Body of pancreas (tissue), 4 donors: ENCODE measurements at regions not wholly inside any gene's neighbourhood (a gene's known extent, or its start where the extent isn't known, plus 50 kb on each side); places are given as distances from the start of the nearest gene placed in this dataset.

ENCODE experiments used
- ATAC-seq: fragments of 150-250 bp; one replicate; pipeline ENCODE4 v1.9.1; 2016
- DNase-seq, 4 donors: peaks; one replicate each; pipeline ENCODE4 v3.0.0-alpha.2; 2019
- H3K27ac ChIP-seq, 4 donors: fragments of 200-600 bp; sonication (generic); 1 replicate in 3 of 4; 2 replicates in 1 of 4; pipeline versions ENCODE4 v1.5.1 to v1.6.1; 2016 to 2019; ENCODE audit warnings: mild to moderate bottlenecking in 1 of 4, mixed read lengths in 1 of 4, moderate library complexity in 1 of 4
- H3K27me3 ChIP-seq, 2 donors: fragments of 200-600 bp; sonication (generic); one replicate each; pipeline ENCODE4 v1.6.0; 2016; ENCODE audit warnings: mild to moderate bottlenecking in 1 of 2
- H3K36me3 ChIP-seq, 2 donors: fragments of 200-600 bp; sonication (generic); replicated peaks in 1 of 2; 2 replicates each; pipeline ENCODE4 v1.5.1; 2016; ENCODE audit warnings: low read depth in 2 of 2; ENCODE audit not compliant: insufficient read depth in 1 of 2
- H3K4me1 ChIP-seq: fragments of 200-600 bp; sonication (generic); one replicate; pipeline ENCODE4 v1.6.0; 2016
- H3K4me3 ChIP-seq, 2 donors: fragments of 200-600 bp; sonication (generic); 1 replicate in 1 of 2; 2 replicates in 1 of 2; pipeline ENCODE4 v1.5.1; 2016 to 2019
- H3K9me3 ChIP-seq, 3 donors: fragments of 200-600 bp; sonication (generic); 1 replicate in 2 of 3; 2 replicates in 1 of 3; pipeline ENCODE4 v1.5.1; 2016
- CTCF ChIP-seq, 7 experiments: fragments of 450-650 bp in 4 of 7; fragments of 200-600 bp in 3 of 7; sonication (generic) in 3 of 7; IDR thresholded peaks; one replicate each; pipeline ENCODE4 v1.5.1; 2016 to 2019; ENCODE audit warnings: antibody characterized with exemption in 7 of 7
- POLR2A ChIP-seq, 3 donors: fragments of 450-650 bp; IDR thresholded peaks; one replicate each; pipeline ENCODE4 v1.6.1; 2016; ENCODE audit warnings: antibody characterized with exemption in 3 of 3, mild to moderate bottlenecking in 2 of 3
- WGBS, 2 donors: methylation state at CpG; one replicate each; pipeline ENCODE4 v1.1.5; 2017; 5-methylcytosine and 5-hydroxymethylcytosine counted together
- intact Hi-C: fragments of 100-400 bp; cut with DNase I; formaldehyde crosslinking; loops from one replicate; pipeline ENCODE4 v1.15.1; 2023

DNA sequence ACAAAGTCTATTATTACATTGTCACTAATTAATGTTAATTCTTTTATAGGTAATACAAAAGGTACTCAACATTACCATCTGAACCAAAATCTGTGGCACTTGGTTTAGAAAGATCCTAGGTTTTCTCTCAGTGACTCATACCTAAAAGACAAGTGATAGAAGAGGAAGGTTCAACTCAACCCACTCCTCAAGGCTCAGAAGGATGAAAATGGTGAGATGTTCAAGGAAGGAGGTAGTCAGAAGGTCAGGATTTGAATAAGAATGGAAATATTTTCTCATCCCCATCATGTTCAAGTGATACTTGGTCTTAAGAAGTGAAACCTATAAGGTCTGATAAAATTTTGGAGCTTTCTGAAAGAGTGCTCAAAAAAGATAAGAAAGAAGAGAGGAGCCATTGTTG, 86.4 kb upstream of the FBXO11 start:
- TF ChIP-seq POLR2A (IDR thresholded peaks at IDR 0.05) = no peak
- no peak for TF ChIP-seq CTCF (IDR thresholded peaks at IDR 0.05)
- ATAC-seq = no peak
- DNase-seq = no peak
- Histone ChIP-seq H3K27me3 (no peaks in the 10 kb centered on the region), H3K9me3 (no peaks in the 10 kb centered on the region), H3K36me3 (no peaks in the 10 kb centered on the region), H3K27ac (no peak overlapping the region), H3K4me1 (no peaks in the 10 kb centered on the region), H3K4me3 (no peak overlapping the region)
- intact Hi-C loops = no loop called here

DNA sequence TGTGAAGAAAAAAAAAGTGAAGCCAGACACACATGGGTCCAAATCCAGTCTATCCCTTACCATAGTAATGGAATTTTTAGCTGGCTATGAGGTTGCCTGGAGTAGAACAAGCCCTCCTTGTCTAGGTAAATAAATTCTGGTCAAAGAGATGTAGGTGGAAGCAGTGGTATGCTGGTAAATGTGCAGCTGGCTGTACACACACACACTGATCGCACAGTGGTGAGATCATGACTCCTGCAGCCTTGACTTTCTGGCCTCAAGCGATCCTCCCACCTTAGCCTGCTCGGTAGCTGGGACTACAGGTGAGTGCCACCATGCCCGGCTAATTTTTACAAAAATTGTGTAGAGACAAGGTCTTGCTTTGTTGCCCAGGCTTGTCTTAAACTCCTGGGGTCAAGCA, 90.5 kb upstream of the FBXO11 start:
- H3K27me3 ChIP-seq = no peaks in the 10 kb centered on the region
- DNase-seq (no peak), ATAC-seq (no peak)
- no peaks in the 10 kb centered on the region for H3K36me3 ChIP-seq
- H3K27ac ChIP-seq = no peak overlapping the region
- H3K4me1 ChIP-seq = no peaks in the 10 kb centered on the region
- intact Hi-C loops = no loop called here
- H3K4me3 ChIP-seq = no peak overlapping the region
- TF ChIP-seq CTCF (IDR thresholded peaks at IDR 0.05) = no peak
- no peak for TF ChIP-seq POLR2A (IDR thresholded peaks at IDR 0.05)
- H3K9me3 ChIP-seq = no peaks in the 10 kb centered on the region
- 79% methylated on average over 4 of the region's 4 CpGs for WGBS, 2 donors

DNA sequence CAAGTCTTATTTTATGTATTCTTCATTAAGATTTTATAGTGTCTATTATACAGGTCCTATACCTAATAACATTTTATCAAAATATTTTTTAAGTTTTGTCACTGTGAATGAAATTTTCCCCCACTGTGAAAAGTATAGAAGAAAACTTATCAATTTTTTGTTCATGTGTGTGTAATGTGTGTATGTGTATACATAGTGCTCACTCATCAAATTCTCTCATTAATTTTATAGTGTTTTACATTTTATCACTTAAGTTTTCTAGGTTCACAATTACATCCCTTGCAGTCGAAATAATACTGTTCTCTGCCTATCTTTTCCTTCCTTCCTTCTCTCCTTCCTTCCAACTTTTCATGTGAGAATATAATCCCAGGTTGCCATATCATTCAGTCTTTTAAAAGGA, 93.2 kb upstream of the FBXO11 start:
- 78 to 84% methylated on average over 1 of the region's 1 CpG for WGBS, 2 donors

GRCh38 chr2:48001498-48001897, 95.2 kb upstream of the FBXO11 start:
- TF ChIP-seq CTCF (IDR thresholded peaks at IDR 0.05) (no peak), POLR2A (IDR thresholded peaks at IDR 0.05) (no peak)
- Histone ChIP-seq H3K36me3 (no peaks in the 10 kb centered on the region), H3K27me3 (no peaks in the 10 kb centered on the region), H3K9me3 (no peaks in the 10 kb centered on the region), H3K4me1 (no peaks in the 10 kb centered on the region), H3K4me3 (no peak overlapping the region), H3K27ac (no peak overlapping the region)
- DNase-seq = no peak
- no peak for ATAC-seq
- intact Hi-C loops = no loop called here

More for the DNA sequence above, 93.2 kb upstream of the FBXO11 start:
- no peaks in the 10 kb centered on the region for H3K9me3 ChIP-seq
- no peaks in the 10 kb centered on the region for H3K36me3 ChIP-seq
- TF ChIP-seq POLR2A (IDR thresholded peaks at IDR 0.05) (no peak), CTCF (IDR thresholded peaks at IDR 0.05) (no peak)
- no peak for ATAC-seq
- H3K4me1 ChIP-seq = no peaks in the 10 kb centered on the region
- intact Hi-C loops = no loop called here
- no peak overlapping the region for H3K27ac ChIP-seq
- no peak overlapping the region for H3K4me3 ChIP-seq
- DNase-seq = no peak
- no peaks in the 10 kb centered on the region for H3K27me3 ChIP-seq

DNA sequence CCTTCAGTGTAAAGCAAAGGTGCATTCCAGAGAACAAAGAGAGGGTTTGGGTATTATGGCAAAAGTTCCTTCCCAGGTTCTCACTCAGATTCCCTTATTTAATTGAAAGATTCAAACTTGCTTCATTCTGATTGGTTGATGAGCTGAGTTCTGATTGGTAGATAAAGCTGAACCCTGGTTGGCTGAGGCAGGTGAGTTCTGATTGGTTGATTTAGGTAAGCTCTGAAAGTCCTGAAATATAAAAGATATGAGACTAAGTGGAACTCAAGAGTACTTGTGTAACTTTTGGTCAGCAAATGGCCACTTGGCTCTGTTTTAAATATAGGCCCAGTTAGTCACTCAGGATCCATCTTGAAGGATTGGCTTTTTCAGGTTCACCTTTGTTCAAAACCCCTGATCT, 99.8 kb upstream of the FBXO11 start:
- no peak overlapping the region for H3K4me3 ChIP-seq
- no peak overlapping the region for H3K27ac ChIP-seq
- intact Hi-C loops = no loop called here
- no peaks in the 10 kb centered on the region for H3K36me3 ChIP-seq
- no peak for ATAC-seq
- H3K27me3 ChIP-seq = no peaks in the 10 kb centered on the region
- no peaks in the 10 kb centered on the region for H3K4me1 ChIP-seq
- DNase-seq = no peak
- H3K9me3 ChIP-seq = no peaks in the 10 kb centered on the region
- TF ChIP-seq CTCF (IDR thresholded peaks at IDR 0.05) (no peak), POLR2A (IDR thresholded peaks at IDR 0.05) (no peak)
